Cardiac septum (tissue), 1 donor: ENCODE measurements at regions not wholly inside any gene's neighbourhood (a gene's known extent, or its start where the extent isn't known, plus 50 kb on each side); places are given as distances from the start of the nearest gene placed in this dataset.
"Not testable (repeated sequence)": the region's sequence is repeated elsewhere in the genome, so short reads cannot be mapped to it uniquely, and the experiment has no call there.

Source experiments
- DNase-seq: peaks from one replicate; pipeline ENCODE4 v3.0.0-alpha.2; 2020; ENCODE audit warnings: low spot score
- intact Hi-C: fragments of 100-400 bp; cut with DNase I; formaldehyde crosslinking; loops from one replicate; pipeline ENCODE4 v1.14.0; 2022
- donor health status: DM: no; HTN: no; CAD: no.

DNA sequence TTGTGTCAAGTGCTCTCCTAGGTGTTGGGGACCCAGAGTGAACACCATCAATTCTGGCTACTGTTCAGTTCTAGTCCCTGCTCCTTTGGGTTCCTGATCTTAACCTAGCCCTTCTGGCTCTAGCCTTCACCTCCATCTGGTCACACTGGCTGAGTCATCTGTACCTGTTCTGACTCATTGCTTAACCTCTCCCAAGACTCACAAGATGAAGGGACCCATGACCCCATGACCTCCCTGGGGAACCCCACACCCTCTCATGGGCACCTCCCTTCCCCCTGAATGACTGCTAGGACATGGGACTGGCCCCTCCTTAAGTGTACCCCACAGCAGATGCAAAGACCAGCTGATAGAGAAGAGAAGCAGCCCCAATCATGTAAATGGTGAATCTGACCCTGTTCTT lies 345.8 kb upstream of the CDH5 start:
- no peak for DNase-seq
- intact Hi-C loops: no loop called here

DNA sequence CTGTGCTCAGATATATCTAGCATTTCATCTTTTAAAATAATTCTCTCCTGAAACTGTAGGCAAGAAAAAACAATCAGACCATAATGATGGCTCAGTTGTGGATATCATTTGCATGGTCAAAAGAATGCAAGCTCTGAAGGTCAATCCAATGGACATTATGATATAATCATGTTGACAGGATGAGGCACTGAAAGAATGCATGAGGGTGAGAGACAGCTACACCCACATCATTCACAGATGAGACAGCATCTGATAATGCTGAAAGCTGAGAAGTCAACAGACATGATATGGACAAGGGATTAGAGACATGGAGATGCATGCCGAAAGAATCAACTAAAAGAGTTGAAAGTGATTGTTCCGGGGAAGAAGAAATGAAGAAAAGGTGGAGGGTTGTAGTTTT lies 346.4 kb upstream of the CDH5 start:
- DNase-seq: no peak
- intact Hi-C loops: no loop called here

DNA sequence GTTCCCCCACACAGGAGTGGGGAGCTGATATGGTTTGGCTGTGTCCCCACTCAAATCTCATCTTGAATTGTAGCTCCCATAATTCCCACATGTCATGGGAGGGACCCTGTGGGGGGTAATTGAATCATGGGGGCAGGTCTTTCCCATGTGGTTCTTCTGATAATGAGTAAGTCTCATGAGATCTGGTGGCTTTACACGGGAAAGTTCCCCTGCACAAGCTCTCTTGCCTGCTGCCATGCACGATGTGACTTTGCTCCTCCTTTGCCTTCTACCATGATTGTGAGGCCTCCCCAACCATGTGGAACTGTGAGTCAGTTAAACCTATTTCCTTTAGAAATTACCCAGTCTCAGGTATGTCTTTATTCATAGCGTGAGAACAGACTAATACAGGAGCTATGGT lies 347.0 kb upstream of the CDH5 start:
- DNase-seq, intact Hi-C loops: not testable (repeated sequence)

DNA sequence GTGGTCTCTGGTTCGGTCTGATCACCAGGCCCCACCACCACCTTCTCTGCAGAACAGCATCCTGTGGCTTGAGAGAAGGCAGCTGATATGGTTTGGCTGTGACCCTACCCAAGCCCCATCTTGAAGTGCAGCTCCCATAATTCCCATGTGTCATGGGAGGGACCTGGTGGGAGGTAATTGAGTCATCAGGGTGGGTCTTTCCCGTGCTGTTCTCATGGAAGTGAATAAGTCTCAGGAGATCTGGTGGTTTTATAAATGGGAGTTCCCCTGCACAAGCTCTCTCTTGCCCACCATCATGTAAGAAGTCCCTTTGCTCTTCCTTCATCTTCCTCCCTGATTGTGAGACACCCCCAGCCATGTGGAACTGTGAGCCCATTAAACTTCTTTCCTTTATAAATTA lies 352.3 kb upstream of the CDH5 start:
- no peak for DNase-seq
- intact Hi-C loops: no loop called here

DNA sequence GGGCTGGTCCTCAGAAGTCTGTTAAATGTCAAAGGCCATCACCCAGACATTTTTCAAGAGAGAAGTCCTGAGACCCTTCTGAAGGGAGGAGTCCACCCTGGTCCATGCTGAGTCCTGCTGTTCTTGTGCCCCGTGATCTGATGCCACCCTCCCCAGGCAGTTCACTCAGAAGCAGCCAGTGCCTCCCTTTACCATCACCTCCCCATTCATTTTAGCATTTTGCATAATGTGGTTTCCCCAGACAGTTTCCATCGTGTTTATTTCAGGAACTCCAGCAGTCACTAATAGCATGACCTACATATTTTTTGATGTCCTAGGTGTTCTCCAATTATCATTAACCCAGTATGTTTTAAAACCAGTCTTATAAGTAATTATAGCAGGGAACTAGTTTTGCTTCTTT lies 353.0 kb upstream of the CDH5 start:
- intact Hi-C loops: no loop called here
- no peak for DNase-seq

DNA sequence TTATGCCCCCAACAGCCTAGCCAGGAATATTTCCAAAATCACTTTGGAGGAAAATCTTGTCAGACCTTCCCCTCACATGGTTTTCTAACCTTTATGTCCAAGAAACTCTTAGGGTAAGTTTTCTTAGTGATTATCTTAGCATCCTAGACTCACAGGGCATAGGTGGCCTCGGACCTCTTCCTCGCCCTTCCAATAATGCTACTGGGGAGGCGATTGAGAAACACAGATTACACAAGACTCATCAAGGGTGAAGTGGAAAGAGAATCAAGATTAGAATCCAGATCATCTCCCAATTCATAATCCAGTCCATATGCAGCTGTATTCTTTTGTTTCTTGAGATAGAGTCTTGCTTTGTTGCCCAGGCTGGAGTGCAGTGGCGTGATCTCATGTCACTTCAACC lies 358.4 kb upstream of the CDH5 start:
- no peak for DNase-seq
- intact Hi-C loops: no loop called here

DNA sequence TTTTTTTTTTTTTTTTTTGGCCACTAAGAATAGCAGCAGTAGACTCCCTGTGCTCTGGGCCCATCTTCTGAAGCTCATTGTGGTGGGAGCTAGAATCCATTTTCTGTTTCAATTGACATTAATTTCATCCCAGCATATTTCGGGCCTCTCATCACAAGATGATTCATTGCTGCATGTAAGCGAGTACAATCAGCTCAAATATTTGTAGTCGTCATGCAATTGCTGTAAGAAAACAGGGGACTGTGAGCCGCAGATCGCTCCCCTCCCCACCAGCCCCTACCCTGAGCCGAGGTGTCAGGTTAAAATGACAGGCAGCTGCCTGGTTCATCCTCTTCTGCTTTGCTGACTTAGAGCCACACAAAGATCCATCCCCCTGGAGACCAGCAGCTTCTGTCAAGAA lies 358.8 kb upstream of the CDH5 start:
- no peak for DNase-seq
- intact Hi-C loops: no loop called here

DNA sequence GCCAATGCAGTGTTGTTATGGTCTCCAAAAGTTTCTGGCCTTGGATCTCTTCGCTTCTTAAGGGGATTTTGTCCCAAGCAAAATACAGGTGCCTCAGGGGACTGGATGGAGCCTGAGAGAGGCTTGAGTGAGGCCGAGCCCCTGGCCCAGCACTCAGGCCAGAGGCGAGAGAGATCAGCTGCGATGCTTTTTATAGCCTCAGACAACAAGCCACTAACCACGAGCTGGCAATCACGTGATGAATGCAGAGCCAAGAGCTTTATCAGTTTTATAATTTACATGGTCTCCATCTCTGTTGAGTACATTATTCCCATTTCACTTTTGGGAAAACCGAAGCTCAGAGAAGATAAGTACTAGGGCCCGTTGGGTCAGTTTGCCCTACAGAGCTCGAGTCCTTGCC lies 360.0 kb upstream of the CDH5 start:
- DNase-seq: no peak
- intact Hi-C loops: no loop called here

DNA sequence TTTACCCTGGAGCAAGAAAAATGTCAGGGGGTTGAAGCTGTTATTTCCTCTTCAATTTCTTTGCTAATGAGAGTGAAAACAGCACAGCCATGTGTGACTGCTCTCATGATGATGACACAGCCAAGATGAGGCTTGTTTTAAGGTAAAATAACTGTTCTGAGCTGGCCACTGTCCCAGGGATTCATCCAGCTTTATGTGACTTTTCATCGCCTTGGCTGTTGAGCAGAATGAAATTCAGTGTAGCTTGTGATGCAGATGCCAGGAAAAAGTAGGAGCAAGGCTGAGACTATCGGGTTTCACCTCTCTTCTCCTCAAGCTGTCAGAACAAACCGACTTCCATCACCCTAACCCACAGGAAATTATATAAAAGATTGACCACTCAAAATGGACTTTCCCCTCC lies 361.8 kb upstream of the CDH5 start:
- DNase-seq: no peak
- intact Hi-C loops: no loop called here

DNA sequence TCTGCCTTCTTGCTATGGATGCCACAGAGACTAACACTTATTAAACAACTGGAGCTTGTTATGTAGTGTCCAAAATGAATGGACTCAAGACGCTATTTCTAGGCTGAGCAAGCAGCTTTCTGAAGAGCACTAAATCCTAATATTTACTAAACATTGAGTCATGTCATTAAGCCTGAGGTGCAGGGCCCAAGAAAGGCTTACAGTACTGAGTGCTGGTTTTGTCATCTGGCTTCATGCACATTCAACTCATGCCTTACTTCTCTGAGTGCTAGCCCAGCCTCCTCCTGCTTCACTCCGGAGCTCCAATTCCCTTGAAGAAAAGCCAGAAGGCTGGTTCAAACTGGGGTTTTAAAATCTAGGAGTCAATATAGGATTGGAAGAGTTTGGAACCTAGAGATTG lies 363.3 kb upstream of the CDH5 start:
- intact Hi-C loops: no loop called here
- DNase-seq: no peak

DNA sequence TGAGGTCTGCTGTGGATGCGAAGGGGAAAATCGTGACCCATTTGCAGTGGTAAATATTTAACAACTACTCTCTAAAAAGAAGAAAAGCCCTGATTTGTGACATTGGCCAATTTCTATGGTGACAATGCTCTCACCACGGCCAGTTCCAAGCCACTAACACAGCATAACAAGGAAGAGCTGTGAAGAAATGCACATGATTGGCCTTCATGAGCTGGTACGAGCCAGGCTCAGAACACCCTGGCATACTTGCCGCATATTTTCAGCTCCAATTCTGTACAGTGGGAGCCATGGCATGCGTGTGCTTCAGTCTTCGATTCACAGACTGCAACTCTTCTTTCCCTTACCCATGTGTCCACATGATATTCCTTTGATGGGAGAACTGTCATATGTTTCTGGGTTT lies 363.9 kb upstream of the CDH5 start:
- intact Hi-C loops: no loop called here
- DNase-seq: no peak

DNA sequence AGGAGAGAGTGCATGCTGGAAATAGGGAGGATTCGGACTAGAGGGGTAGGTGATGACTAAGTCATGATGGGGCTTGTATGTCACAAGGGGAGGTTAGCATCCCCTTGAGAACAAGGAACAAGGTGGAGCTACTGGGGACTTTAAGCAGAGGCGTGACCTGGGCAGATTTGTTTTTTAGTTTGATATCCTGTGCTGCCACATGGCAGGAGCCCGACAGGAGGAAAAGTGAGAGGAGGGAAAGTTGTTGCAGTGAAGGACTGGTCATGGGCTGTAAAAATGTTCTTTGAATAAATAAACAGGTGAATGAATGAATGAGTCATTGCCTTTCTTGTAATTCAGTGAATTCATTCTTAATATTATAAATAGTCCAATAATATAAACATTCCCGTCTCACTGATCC lies 365.1 kb upstream of the CDH5 start:
- DNase-seq: no peak
- intact Hi-C loops: no loop called here

DNA sequence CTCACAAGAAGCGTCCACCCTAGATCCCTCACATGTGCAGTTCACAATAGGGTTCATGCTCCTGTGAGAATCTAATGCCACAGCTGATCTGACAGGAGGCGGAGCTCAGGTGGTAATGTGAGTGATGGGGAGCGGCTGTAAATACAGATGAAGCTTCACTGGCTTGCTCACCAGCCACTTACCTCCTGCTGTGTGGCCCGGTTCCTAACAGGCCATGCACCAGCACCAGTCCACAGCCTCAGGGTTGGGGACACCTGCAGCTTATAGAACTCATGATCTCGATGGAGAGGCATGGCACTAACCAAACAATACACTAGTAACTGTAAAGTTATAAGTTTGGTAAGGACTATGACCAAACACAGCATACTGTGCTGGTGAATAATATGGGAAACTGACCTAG lies 368.0 kb upstream of the CDH5 start:
- intact Hi-C loops: no loop called here
- no peak for DNase-seq

DNA sequence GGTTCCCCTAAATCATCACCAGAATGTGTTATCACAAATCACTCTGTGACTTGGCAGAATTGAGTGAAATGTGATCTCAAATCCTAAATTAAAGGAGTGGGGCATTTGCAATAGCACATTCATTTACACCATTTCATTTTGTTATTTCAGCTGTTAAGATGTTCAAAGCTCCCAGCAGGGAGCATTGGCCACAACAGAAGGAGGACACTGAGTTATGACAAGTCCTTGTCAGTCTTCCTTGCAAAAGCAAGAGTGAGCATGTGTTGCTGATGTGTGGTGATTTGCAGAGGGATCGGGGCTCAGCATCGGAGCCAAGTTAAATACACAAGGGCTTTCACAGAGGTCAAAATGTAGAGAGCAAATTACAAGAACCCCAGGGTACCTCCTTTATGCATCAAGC lies 372.2 kb upstream of the CDH5 start:
- no peak for DNase-seq
- intact Hi-C loops: no loop called here

DNA sequence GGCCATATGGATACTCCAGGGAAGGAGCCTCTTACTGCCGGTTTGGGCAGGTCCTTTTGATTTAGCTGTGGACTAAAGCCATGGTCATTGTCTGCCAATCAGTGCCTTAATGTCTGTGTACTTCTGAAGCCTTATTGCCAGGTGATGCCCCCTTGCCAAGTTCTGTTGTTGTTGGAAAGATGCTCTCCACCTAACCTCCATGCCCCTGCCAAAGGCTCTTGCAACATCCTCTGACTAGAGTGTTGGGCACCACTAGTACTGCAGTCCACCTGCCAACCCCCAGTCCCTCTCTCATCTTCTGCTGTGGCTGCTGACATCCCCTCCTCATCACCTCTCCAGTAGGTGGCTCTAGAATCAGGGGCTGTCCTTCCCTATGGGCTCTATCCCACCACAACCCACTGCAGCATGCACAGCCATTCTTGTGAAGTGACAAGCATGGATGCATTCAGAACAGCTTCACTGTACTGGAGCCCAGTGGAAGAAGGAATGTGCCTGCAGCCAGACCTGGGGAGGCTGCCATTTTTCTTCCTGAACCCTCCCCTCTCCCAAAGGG lies 375.3 kb upstream of the CDH5 start:
- DNase-seq: no peak
- intact Hi-C loops: no loop called here

DNA sequence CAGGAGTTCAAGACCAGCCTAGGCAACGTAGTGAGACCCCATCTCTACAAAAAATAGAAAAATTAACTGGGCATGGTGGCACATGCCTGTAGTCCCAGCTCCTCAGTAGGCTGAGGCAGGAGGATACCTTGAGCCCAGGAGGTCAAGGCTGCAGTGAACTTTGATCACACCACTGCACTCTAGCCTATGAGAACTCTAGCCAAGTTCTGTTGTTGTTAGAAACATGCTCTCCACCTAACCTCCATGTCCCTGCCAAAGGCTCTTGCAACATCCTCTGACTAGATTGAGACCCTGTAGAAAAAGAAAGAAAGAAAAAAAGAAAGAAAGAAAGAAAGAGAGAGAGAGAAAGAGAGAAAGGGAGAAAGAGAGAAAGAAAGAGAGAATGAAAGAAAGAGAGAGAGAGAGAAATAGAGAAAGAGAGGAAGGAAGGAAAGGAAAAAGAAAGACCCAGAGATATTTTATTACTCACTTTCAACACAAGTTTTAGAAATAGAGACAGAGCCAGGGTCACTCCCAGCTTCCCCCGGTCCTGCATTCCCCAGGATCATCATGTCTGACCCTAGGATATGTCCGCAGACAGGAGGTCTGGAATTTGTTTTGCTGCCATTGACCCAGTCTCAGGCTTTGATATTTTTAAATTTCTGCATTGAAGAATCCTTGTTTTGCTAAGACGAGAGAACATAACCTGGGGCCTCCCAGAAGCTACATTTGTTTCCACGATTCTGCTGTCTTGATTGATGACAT lies 376.5 kb upstream of the CDH5 start:
- DNase-seq: no peak
- intact Hi-C loops: no loop called here

DNA sequence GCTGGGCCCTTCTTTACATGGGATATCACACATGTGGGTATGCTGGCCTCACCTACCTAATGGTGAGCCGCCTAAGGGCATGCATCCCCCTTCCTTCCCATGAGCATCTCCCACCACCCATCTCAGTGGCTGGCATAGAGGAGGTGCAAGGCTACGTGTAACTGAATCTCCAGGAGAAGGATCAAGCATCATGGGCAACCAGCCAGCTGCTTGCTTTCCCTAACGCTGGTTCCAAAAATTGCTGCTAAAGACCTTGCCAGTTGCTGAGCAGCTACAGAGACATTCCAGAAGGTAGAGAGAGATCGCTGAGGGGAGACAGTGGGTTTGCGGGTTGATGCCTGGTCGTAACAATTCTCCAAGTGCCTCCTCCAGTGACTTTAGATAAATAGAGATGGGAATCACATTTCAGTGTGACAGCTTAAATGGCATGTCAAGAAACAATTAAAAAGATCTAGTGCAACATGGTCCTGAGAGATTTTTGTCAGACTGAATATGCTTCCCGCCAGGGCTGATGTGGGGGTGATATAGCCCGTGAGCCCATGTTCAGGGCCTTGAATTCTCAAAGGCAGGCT lies 378.4 kb upstream of the CDH5 start:
- no peak for DNase-seq
- intact Hi-C loops: no loop called here

DNA sequence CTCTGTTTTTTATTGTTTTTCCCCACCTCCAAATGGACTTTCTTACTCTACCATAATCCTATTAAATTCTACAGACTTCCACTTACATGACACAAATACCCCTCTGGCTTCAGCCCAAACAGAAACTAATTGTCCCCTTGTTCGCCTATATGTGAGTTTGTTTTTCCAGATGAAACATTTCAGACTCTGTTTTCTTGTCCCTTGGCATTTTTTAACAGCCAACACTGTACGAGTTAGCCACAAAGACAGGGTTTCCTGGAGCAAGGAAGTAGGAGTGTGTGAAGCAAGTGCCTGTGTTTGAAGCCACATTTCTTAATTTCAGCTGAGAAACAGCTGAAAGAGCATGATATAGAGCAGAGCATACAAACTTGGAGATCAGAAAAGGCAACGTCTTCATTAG lies 382.2 kb upstream of the CDH5 start:
- no peak for DNase-seq
- intact Hi-C loops: no loop called here

DNA sequence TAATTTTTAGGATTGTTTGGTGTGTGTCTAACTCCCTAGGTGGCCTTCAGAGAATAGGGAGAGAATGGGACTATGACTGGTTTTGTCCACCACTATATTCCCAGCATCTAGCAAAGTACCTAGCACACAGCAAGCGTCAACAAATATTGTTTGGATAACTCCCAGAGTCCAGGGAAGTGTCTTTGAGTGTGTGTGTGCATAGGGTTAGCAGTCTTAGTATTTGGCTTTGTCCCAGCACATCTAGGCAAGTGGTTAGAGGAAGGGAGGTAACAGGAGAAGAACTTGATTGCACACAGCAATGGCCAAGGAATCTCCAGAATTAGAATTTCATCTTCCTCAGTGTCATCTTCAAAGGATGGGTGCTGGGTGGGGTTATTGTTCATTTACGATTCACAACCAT lies 385.4 kb upstream of the CDH5 start:
- no peak for DNase-seq
- intact Hi-C loops: no loop called here

DNA sequence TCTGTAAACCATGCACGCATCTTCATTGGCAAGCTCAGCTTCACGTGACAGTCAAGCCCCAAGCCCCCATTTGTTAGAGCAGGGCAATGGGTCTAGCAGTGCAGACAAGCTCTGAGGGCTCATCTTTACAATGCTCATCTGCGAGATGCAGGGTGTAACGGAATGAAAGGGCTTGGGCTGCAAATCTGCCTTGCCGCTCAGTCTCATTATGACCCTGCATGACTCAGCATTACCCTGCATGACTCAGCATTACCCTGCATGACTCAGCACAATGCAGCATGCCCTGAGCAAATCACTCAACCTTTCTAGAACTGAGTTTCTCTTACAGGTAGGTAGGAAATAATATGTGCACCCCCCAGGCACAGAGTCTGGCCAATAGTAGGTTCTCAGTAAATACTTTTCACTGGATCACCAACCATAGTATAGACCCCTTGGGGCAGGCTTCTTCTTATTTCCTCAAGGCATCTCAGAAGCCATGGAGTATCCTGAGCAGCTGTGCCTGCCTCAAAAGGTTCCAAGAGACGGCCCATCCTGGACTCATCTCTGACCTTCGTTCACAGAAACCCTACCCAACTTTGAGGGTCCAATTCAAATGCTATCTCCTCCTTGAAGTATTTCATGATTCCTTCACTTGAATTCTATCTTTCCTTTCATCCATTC lies 391.3 kb upstream of the CDH5 start:
- intact Hi-C loops: no loop called here
- DNase-seq: no peak

DNA sequence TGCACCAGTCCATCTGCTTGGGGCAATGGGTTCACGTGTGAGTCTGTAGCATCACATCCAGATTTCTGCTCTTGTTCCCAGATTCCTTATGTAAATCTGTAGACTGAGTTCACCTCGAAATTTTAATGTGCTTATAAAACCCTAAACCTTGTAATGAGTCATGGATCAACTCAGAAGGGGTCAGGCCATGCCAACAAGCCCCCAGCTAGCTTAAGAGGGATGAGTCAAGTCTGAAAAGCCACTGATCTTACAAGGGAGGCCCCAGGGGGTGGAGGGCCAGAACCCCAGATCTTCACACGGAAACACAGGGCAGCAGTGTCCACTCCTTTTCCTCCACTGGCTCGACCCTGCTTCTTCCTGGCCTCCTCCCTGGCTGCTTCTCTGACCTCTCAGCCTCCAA lies 399.1 kb upstream of the CDH5 start:
- no peak for DNase-seq
- intact Hi-C loops: no loop called here
